HEK293T (cell line): ENCODE measurements at regions not wholly inside any gene's neighbourhood (a gene's known extent, or its start where the extent isn't known, plus 50 kb on each side); places are given as distances from the start of the nearest gene placed in this dataset.

Experiments
- ARNT ChIP-seq: fragments of 450-650 bp; IDR thresholded peaks from 2 replicates; pipeline ENCODE4 v1.6.1; 2017; ENCODE audit warnings: mild to moderate bottlenecking
- BHLHE40 ChIP-seq: fragments of 450-650 bp; IDR thresholded peaks from 2 replicates; pipeline ENCODE4 v1.6.1; 2016; ENCODE audit warnings: mild to moderate bottlenecking, moderate library complexity, borderline replicate concordance
- ELF4 ChIP-seq: fragments of 450-650 bp; IDR thresholded peaks from 2 replicates; pipeline ENCODE4 v1.6.1; 2017; ENCODE audit warnings: antibody characterized with exemption
- FOXA1 ChIP-seq: fragments of 450-650 bp; IDR thresholded peaks from 2 replicates; pipeline ENCODE4 v1.6.1; 2016; ENCODE audit warnings: mild to moderate bottlenecking
- FOXK2 ChIP-seq: fragments of 450-650 bp; IDR thresholded peaks from 2 replicates; pipeline ENCODE4 v1.6.1; 2016; ENCODE audit warnings: mild to moderate bottlenecking
- FOXM1 ChIP-seq: fragments of 450-650 bp; IDR thresholded peaks from 2 replicates; pipeline ENCODE4 v1.6.1; 2017; ENCODE audit warnings: mild to moderate bottlenecking, borderline replicate concordance
- HDGF ChIP-seq: fragments of 450-650 bp; IDR thresholded peaks from 2 replicates; pipeline ENCODE4 v1.6.1; 2017; ENCODE audit warnings: antibody characterized with exemption, borderline replicate concordance
- L3MBTL2 ChIP-seq: fragments of 450-650 bp; conservative IDR thresholded peaks from 2 replicates; pipeline ENCODE4 v1.6.1; 2016; ENCODE audit warnings: mild to moderate bottlenecking
- LEF1 ChIP-seq: fragments of 450-650 bp; IDR thresholded peaks from 2 replicates; pipeline ENCODE4 v1.6.1; 2017; ENCODE audit warnings: mild to moderate bottlenecking, borderline replicate concordance
- PKNOX1 ChIP-seq: fragments of 450-650 bp; IDR thresholded peaks from 2 replicates; pipeline ENCODE4 v1.6.1; 2016
- SP1 ChIP-seq: fragments of 450-650 bp; IDR thresholded peaks from 2 replicates; pipeline ENCODE4 v1.6.1; 2017
- SUZ12 ChIP-seq: fragments of 450-650 bp; IDR thresholded peaks from 2 replicates; pipeline ENCODE4 v1.6.1; 2016; ENCODE audit warnings: mild to moderate bottlenecking
- TARDBP ChIP-seq: fragments of 450-650 bp; IDR thresholded peaks from 2 replicates; pipeline ENCODE4 v1.6.1; 2016
- ZNF384 ChIP-seq: fragments of 450-650 bp; IDR thresholded peaks from 2 replicates; pipeline ENCODE4 v1.6.1; 2016

GRCh38 chr4:164307262-164307661 lies 446.7 kb upstream of the SMIM31 start:
- TF ChIP-seq ARNT (no peak), SP1 (no peak), FOXK2 (no peak), FOXA1 (no peak), ELF4 (no peak), TARDBP (no peak), L3MBTL2 (no peak), HDGF (no peak), BHLHE40 (no peak), PKNOX1 (no peak), FOXM1 (no peak), LEF1 (no peak), ZNF384 (no peak), SUZ12 (no peak)
